Endothelial cell of umbilical vein (primary cell): ENCODE measurements at regions not wholly inside any gene's neighbourhood (a gene's known extent, or its start where the extent isn't known, plus 50 kb on each side); places are given as distances from the start of the nearest gene placed in this dataset.

Source experiments
- BruUV-seq: library from RNA; stranded (reverse); fragments of 400-500 nt; replicated peaks from 2 replicates; lab custom pipeline; 2021; lab: Mats Ljungman, UMichigan
- CTCF ChIA-PET: fragments of 300-600, 350-600 bp; sonication (Branson Sonifier 250); formaldehyde crosslinking; loops from one replicate; lab custom pipeline; 2021; ENCODE audit warnings: antibody characterized with exemption, inconsistent platforms; lab: Charles Lee
- POLR2A ChIA-PET: fragments of 300-600, 350-600 bp; sonication (Branson Sonifier 250); formaldehyde crosslinking; loops from one replicate; lab custom pipeline; 2021; ENCODE audit warnings: antibody characterized with exemption, inconsistent platforms; lab: Charles Lee
- DNase-seq: peaks from one replicate; pipeline ENCODE4 v3.0.0-alpha.2; 2011; ENCODE audit warnings: low read depth, low spot score
- FAIRE-seq: peaks from 2 replicates; lab custom pipeline; 2011; peaks lifted over from hg19 to GRCh38; lab: Jason Lieb, UNC
- H2AFZ ChIP-seq: 2 replicates; pipeline ENCODE4 v1.6.0; 2012; ENCODE audit warnings: low read depth, low read length, control low read depth, inconsistent platforms
- H3K27ac ChIP-seq: 2 replicates; pipeline ENCODE4 v1.5.1; 2011; ENCODE audit warnings: low read depth, mild to moderate bottlenecking, control low read depth, low read length, moderate library complexity; ENCODE audit not compliant: insufficient read depth
- H3K27me3 ChIP-seq, 2 experiments: 2 replicates each; pipeline versions ENCODE4 v1.6.0 to v1.6.1; 2011; ENCODE audit warnings: low read length in 2 of 2, mixed read lengths in 1 of 2; ENCODE audit not compliant: control insufficient read depth in 2 of 2, insufficient read depth in 2 of 2
- H3K36me3 ChIP-seq, 2 experiments: 2 replicates in 1 of 2; 3 replicates in 1 of 2; pipeline ENCODE4 v1.5.1; 2011; ENCODE audit warnings: low read length in 2 of 2, mild to moderate bottlenecking in 1 of 2, moderate library complexity in 1 of 2; ENCODE audit not compliant: control insufficient read depth in 2 of 2, insufficient read depth in 2 of 2; ENCODE audit errors: extremely low read depth in 1 of 2
- H3K4me1 ChIP-seq: 3 replicates; pipeline ENCODE4 v1.5.1; 2011; ENCODE audit warnings: mild to moderate bottlenecking, low read length; ENCODE audit not compliant: control insufficient read depth, insufficient read depth; ENCODE audit errors: extremely low read depth
- H3K4me2 ChIP-seq: 2 replicates; pipeline ENCODE4 v1.6.1; 2011; ENCODE audit warnings: low read length, control low read depth, mixed read lengths; ENCODE audit not compliant: insufficient read depth
- H3K4me3 ChIP-seq, 3 experiments: fragments of 200-600 bp in 1 of 3; sonication (generic), shearing (Covaris generic) in 1 of 3; replicated peaks in 1 of 3; 2 replicates each; pipeline ENCODE4 v1.5.1; 2011 to 2016; ENCODE audit warnings: control low read depth in 3 of 3, low read length in 3 of 3, mild to moderate bottlenecking in 2 of 3, inconsistent platforms in 1 of 3, low read depth in 1 of 3, moderate library complexity in 1 of 3; ENCODE audit not compliant: insufficient read depth in 1 of 3
- H3K79me2 ChIP-seq: 2 replicates; pipeline ENCODE4 v1.6.0; 2012; ENCODE audit warnings: low read length, inconsistent platforms; ENCODE audit not compliant: control insufficient read depth, insufficient read depth
- H3K9ac ChIP-seq: replicated peaks from 2 replicates; pipeline ENCODE3; 2011; ENCODE audit warnings: low read length, control low read depth; ENCODE audit not compliant: insufficient read depth; ENCODE audit errors: extremely low read depth
- H3K9me1 ChIP-seq: replicated peaks from 3 replicates; pipeline ENCODE4 v1.6.0; 2011; ENCODE audit warnings: mild to moderate bottlenecking, low read length; ENCODE audit not compliant: control insufficient read depth, insufficient read depth; ENCODE audit errors: extremely low read depth
- H3K9me3 ChIP-seq: replicated peaks from 2 replicates; pipeline ENCODE4 v1.5.1; 2012; ENCODE audit warnings: low read length, inconsistent platforms; ENCODE audit not compliant: control insufficient read depth, insufficient read depth
- H4K20me1 ChIP-seq: replicated peaks from 2 replicates; pipeline ENCODE3; 2011; ENCODE audit warnings: mild to moderate bottlenecking, low read length; ENCODE audit not compliant: control insufficient read depth, insufficient read depth; ENCODE audit errors: extremely low read depth
- GATA2 ChIP-seq: IDR thresholded peaks from 2 replicates; pipeline ENCODE4 v1.7.0; 2011; ENCODE audit warnings: low read depth, mild to moderate bottlenecking, moderate library complexity, mixed read lengths, low read length; ENCODE audit not compliant: insufficient read length, insufficient read depth
- JUN ChIP-seq: IDR thresholded peaks from 2 replicates; pipeline ENCODE4 v1.6.1; 2011; ENCODE audit warnings: borderline replicate concordance, low read depth; ENCODE audit not compliant: insufficient read length, insufficient read depth
- MYC ChIP-seq: IDR thresholded peaks from one replicate; pipeline ENCODE4 v1.6.1; 2011; ENCODE audit warnings: mild to moderate bottlenecking, low read depth, low read length
- POLR2A ChIP-seq: IDR thresholded peaks from 2 replicates; pipeline ENCODE4 v1.6.1; 2012; ENCODE audit warnings: low read depth, mild to moderate bottlenecking, control low read depth, low read length
- POLR2AphosphoS5 ChIP-seq: IDR thresholded peaks from 2 replicates; pipeline ENCODE4 v1.6.1; 2012; ENCODE audit warnings: low read depth, mild to moderate bottlenecking, control low read depth, low read length, moderate library complexity; ENCODE audit not compliant: insufficient read depth
- dilution Hi-C: fragments of 300-500 bp; cut with MboI; formaldehyde crosslinking; loops from one replicate; pipeline ENCODE4 v1.15.0; 2019; ENCODE audit warnings: low sequenced_read_pairs; ENCODE audit not compliant: extremely low pct_ligation_motif_present
- intact Hi-C: fragments of 100-400 bp; cut with micrococcal nuclease; formaldehyde crosslinking; loops from one replicate; pipeline ENCODE4 v1.10.0; 2022
- TF ChIP-seq, protein P1 (sequence below), 2 donors: IDR thresholded peaks; 1 replicate in 1 of 2; 2 replicates in 1 of 2; pipeline ENCODE4 v1.5.1; 2011; ENCODE audit warnings: low read length in 2 of 2, mild to moderate bottlenecking in 2 of 2, moderate library complexity in 2 of 2, control low read depth in 1 of 2, inconsistent platforms in 1 of 2, low read depth in 1 of 2; ENCODE audit not compliant: insufficient read depth in 1 of 2; ENCODE audit errors: extremely low read depth in 1 of 2

DNA sequence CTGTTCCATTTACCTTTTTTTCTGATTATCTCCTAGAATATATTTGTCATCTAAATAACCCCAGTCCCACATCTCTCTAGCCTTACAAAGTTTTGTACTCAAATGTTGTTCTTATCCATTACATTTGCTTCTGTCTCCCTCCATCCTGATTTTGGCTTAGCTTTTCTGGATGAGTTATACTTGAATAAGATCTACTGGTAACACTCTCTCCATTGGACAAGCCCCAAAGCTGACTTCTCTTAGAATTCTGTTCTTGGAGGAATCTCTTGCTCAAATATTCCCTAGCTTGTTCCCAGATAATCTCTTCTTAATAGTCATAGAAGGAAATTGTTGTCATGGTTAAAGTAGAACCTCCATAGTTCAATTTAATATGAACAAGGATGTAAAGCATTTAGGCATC lies 115.5 kb upstream of the HS3ST1 start:
- H3K4me3 ChIP-seq: peak overlapping the region in 2 of 3 experiments; percentile 76 to 83
- no peaks in the 10 kb centered on the region for H3K9me3 ChIP-seq
- no peaks in the 10 kb centered on the region for H3K27me3 ChIP-seq
- dilution Hi-C loops: no loop called here
- intact Hi-C loops: loop anchor here (10.0 kb wide), 1 partner anchor 1449 kb away; no protein-coding TSS in a partner anchor
- H3K9ac ChIP-seq: peak overlapping the region; percentile 85
- no peaks in the 10 kb centered on the region for H4K20me1 ChIP-seq
- peak overlapping the region; percentile 91 for H3K4me2 ChIP-seq
- POLR2A ChIA-PET: interaction anchor here (0.7 kb wide), 1 partner anchor 60 kb away, joined by 3 read pairs; no protein-coding TSS in a partner anchor
- no peaks in the 10 kb centered on the region for H3K36me3 ChIP-seq
- H2AFZ ChIP-seq: no peak overlapping the region
- TF ChIP-seq, protein P1, sequence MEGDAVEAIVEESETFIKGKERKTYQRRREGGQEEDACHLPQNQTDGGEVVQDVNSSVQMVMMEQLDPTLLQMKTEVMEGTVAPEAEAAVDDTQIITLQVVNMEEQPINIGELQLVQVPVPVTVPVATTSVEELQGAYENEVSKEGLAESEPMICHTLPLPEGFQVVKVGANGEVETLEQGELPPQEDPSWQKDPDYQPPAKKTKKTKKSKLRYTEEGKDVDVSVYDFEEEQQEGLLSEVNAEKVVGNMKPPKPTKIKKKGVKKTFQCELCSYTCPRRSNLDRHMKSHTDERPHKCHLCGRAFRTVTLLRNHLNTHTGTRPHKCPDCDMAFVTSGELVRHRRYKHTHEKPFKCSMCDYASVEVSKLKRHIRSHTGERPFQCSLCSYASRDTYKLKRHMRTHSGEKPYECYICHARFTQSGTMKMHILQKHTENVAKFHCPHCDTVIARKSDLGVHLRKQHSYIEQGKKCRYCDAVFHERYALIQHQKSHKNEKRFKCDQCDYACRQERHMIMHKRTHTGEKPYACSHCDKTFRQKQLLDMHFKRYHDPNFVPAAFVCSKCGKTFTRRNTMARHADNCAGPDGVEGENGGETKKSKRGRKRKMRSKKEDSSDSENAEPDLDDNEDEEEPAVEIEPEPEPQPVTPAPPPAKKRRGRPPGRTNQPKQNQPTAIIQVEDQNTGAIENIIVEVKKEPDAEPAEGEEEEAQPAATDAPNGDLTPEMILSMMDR (IDR thresholded peaks at IDR 0.05; ENCODE audit: extremely low read depth in 1 of 2, insufficient read depth in 1 of 2, low read depth in 1 of 2, low read length in 2 of 2): no peak
- TF ChIP-seq GATA2 (no peak), POLR2AphosphoS5 (no peak), POLR2A (no peak), JUN (no peak), MYC (no peak)
- CTCF ChIA-PET: interaction anchor here (1.0 to 2.9 kb wide), 8 partner anchors 9 to 204 kb away, joined by 4 to 12 read pairs (median 5); partner anchors contain the start of gene HS3ST1
- no peaks in the 10 kb centered on the region for H3K9me1 ChIP-seq
- FAIRE-seq (no peak), DNase-seq (no peak)
- peak overlapping the region; percentile 98 for H3K27ac ChIP-seq
- H3K79me2 ChIP-seq: peaks cover 27% of the 10 kb centered on the region
- H3K4me1 ChIP-seq: peaks cover 68% of the 10 kb centered on the region
- BruUV-seq: TSS peak; percentile 83
